H1 (cell line): ENCODE measurements at regions not wholly inside any gene's neighbourhood (a gene's known extent, or its start where the extent isn't known, plus 50 kb on each side); places are given as distances from the start of the nearest gene placed in this dataset.

Experiments used
- CTCF ChIA-PET: fragments of 300-600 bp; sonication (Branson Sonifier 250); formaldehyde crosslinking; loops from one replicate; lab custom pipeline; 2021; ENCODE audit not compliant: partially characterized antibody; lab: Charles Lee
- POLR2A ChIA-PET: fragments of 300-600 bp; sonication (Branson Sonifier 250); formaldehyde crosslinking; loops from one replicate; lab custom pipeline; 2021; ENCODE audit warnings: inconsistent platforms; ENCODE audit not compliant: partially characterized antibody; lab: Charles Lee
- DNase-seq, 2 experiments: peaks; one replicate each; pipeline versions ENCODE4 v3.0.0 to v3.0.0-alpha.2; 2010 to 2022; ENCODE audit warnings: low spot score in 2 of 2, low read depth in 1 of 2, mixed read lengths in 1 of 2
- FAIRE-seq: peaks from 2 replicates; lab custom pipeline; 2011; peaks lifted over from hg19 to GRCh38; lab: Jason Lieb, UNC
- H2AFZ ChIP-seq: 2 replicates; pipeline ENCODE4 v1.8.1; 2012; ENCODE audit warnings: low read length, inconsistent platforms
- H2AK5ac ChIP-seq: 2 replicates; pipeline ENCODE4 v1.6.1; 2013; ENCODE audit warnings: low read depth, low read length
- H2BK120ac ChIP-seq: replicated peaks from 2 replicates; pipeline ENCODE3; 2013; ENCODE audit warnings: low read depth, low read length, inconsistent platforms
- H2BK12ac ChIP-seq: 2 replicates; pipeline ENCODE4 v1.6.1; 2013; ENCODE audit warnings: low read depth, low read length
- H2BK15ac ChIP-seq: 2 replicates; pipeline ENCODE4 v1.6.1; 2013; ENCODE audit warnings: low read length
- H2BK20ac ChIP-seq: 2 replicates; pipeline ENCODE4 v1.6.1; 2013; ENCODE audit warnings: low read length
- H2BK5ac ChIP-seq: 2 replicates; pipeline ENCODE4 v1.6.1; 2013; ENCODE audit warnings: low read depth, low read length
- H3K14ac ChIP-seq: 2 replicates; pipeline ENCODE4 v1.6.1; 2013; ENCODE audit warnings: inconsistent platforms; ENCODE audit not compliant: insufficient read length
- H3K18ac ChIP-seq: 2 replicates; pipeline ENCODE4 v1.6.1; 2013; ENCODE audit warnings: low read length; ENCODE audit errors: extremely low read depth
- H3K23ac ChIP-seq: 2 replicates; pipeline ENCODE4 v1.6.1; 2013; ENCODE audit warnings: inconsistent platforms; ENCODE audit not compliant: insufficient read length
- H3K23me2 ChIP-seq: 2 replicates; pipeline ENCODE4 v1.6.1; 2013; ENCODE audit warnings: low read depth, low read length
- H3K27ac ChIP-seq: 2 replicates; pipeline ENCODE4 v1.6.1; 2011; ENCODE audit warnings: low read depth, low read length, inconsistent platforms
- H3K27me3 ChIP-seq, 4 experiments: replicated peaks in 1 of 4; 1 replicate in 1 of 4; 2 replicates in 3 of 4; pipeline versions ENCODE4 v1.6.1 to v1.8.1; 2011 to 2013; ENCODE audit warnings: low read length in 3 of 4, mild to moderate bottlenecking in 3 of 4, inconsistent platforms in 2 of 4, mixed read lengths in 2 of 4, moderate library complexity in 1 of 4; ENCODE audit not compliant: control insufficient read depth in 3 of 4, insufficient read depth in 3 of 4; ENCODE audit errors: extremely low read depth in 1 of 4
- H3K36me3 ChIP-seq, 4 experiments: 2 replicates each; pipeline versions ENCODE4 v1.6.1 to v1.8.1; 2011 to 2013; ENCODE audit warnings: mild to moderate bottlenecking in 4 of 4, low read length in 3 of 4, moderate library complexity in 2 of 4, control low read depth in 1 of 4, inconsistent platforms in 1 of 4; ENCODE audit not compliant: insufficient read depth in 4 of 4, control insufficient read depth in 2 of 4
- H3K4ac ChIP-seq: replicated peaks from 2 replicates; pipeline ENCODE3; 2013; ENCODE audit warnings: low read length, low read depth, mixed read lengths, inconsistent platforms; ENCODE audit not compliant: insufficient read length
- H3K4me1 ChIP-seq, 4 experiments: replicated peaks in 1 of 4; 1 replicate in 1 of 4; 2 replicates in 3 of 4; pipeline versions ENCODE4 v1.6.1 to v1.8.1; 2011 to 2013; ENCODE audit warnings: low read length in 3 of 4, inconsistent platforms in 2 of 4, mixed read lengths in 1 of 4; ENCODE audit not compliant: insufficient read depth in 4 of 4, control insufficient read depth in 3 of 4
- H3K4me2 ChIP-seq, 2 experiments: 2 replicates each; pipeline versions ENCODE4 v1.6.1 to v1.8.1; 2011 to 2013; ENCODE audit warnings: low read depth in 2 of 2, low read length in 2 of 2, control low read depth in 1 of 2, inconsistent platforms in 1 of 2, mild to moderate bottlenecking in 1 of 2; ENCODE audit not compliant: insufficient read depth in 1 of 2
- H3K4me3 ChIP-seq, 4 experiments: fragments of 200-600, 300-600 bp in 1 of 4; sonication (generic), shearing (Covaris generic), sonication (Bioruptor Twin) in 1 of 4; 2 replicates each; pipeline versions ENCODE4 v1.5.1 to v1.8.1; 2011 to 2016; ENCODE audit warnings: low read length in 4 of 4, low read depth in 3 of 4, control low read depth in 2 of 4, inconsistent platforms in 2 of 4, mild to moderate bottlenecking in 2 of 4, mixed read lengths in 1 of 4, moderate library complexity in 1 of 4; ENCODE audit not compliant: insufficient read depth in 2 of 4; ENCODE audit errors: extremely low read depth in 1 of 4
- H3K56ac ChIP-seq: replicated peaks from 2 replicates; pipeline ENCODE3; 2013; ENCODE audit warnings: low read depth, mild to moderate bottlenecking, mixed read lengths, low read length, inconsistent platforms; ENCODE audit not compliant: insufficient read length
- H3K79me1 ChIP-seq: 2 replicates; pipeline ENCODE4 v1.6.1; 2013; ENCODE audit warnings: low read depth, low read length, control low read depth
- H3K79me2 ChIP-seq, 2 experiments: 2 replicates each; pipeline versions ENCODE4 v1.6.1 to v1.8.1; 2012 to 2013; ENCODE audit warnings: low read length in 2 of 2, mild to moderate bottlenecking in 2 of 2, inconsistent platforms in 1 of 2; ENCODE audit not compliant: insufficient read depth in 2 of 2, control insufficient read depth in 1 of 2
- H3K9ac ChIP-seq, 4 experiments: replicated peaks in 1 of 4; 1 replicate in 1 of 4; 2 replicates in 3 of 4; pipeline versions ENCODE4 v1.6.1 to v1.8.1; 2011 to 2013; ENCODE audit warnings: low read depth in 3 of 4, low read length in 3 of 4, control low read depth in 2 of 4, mild to moderate bottlenecking in 2 of 4, moderate library complexity in 2 of 4, inconsistent platforms in 1 of 4; ENCODE audit errors: extremely low read depth in 1 of 4
- H3K9me3 ChIP-seq, 2 experiments: 2 replicates each; pipeline versions ENCODE4 v1.6.1 to v1.8.1; 2012 to 2013; ENCODE audit warnings: mild to moderate bottlenecking in 2 of 2, moderate library complexity in 2 of 2, control low read depth in 1 of 2, inconsistent platforms in 1 of 2, low read depth in 1 of 2, low read length in 1 of 2, mixed read lengths in 1 of 2; ENCODE audit not compliant: insufficient read depth in 2 of 2
- H4K20me1 ChIP-seq, 2 experiments: replicated peaks in 1 of 2; 2 replicates each; pipeline versions ENCODE3 to v1.8.1; 2011 to 2013; ENCODE audit warnings: inconsistent platforms in 2 of 2, low read length in 2 of 2, mild to moderate bottlenecking in 1 of 2; ENCODE audit not compliant: insufficient read depth in 2 of 2, control insufficient read depth in 1 of 2
- H4K5ac ChIP-seq: 2 replicates; pipeline ENCODE4 v1.6.1; 2013; ENCODE audit warnings: low read length, low read depth, mixed read lengths, inconsistent platforms; ENCODE audit not compliant: insufficient read length
- H4K8ac ChIP-seq: 2 replicates; pipeline ENCODE4 v1.8.0; 2013; ENCODE audit warnings: mild to moderate bottlenecking, moderate library complexity, low read length, inconsistent platforms; ENCODE audit not compliant: insufficient read depth; ENCODE audit errors: extremely low read depth
- H4K91ac ChIP-seq: replicated peaks from 2 replicates; pipeline ENCODE3; 2013; ENCODE audit warnings: low read length, mixed read lengths, inconsistent platforms; ENCODE audit not compliant: insufficient read length
- ASH2L ChIP-seq: fragments of 200-600, 300-600 bp; sonication (generic); IDR thresholded peaks from one replicate; pipeline ENCODE4 v1.7.1; 2017; ENCODE audit warnings: low read length
- EGR1 ChIP-seq: IDR thresholded peaks from 2 replicates; pipeline ENCODE4 v1.6.1; 2011; ENCODE audit warnings: low read depth, low read length, borderline replicate concordance
- GTF2F1 ChIP-seq: IDR thresholded peaks from 2 replicates; pipeline ENCODE4 v1.6.1; 2012; ENCODE audit warnings: low read depth, low read length, improper control_type of control experiment, borderline replicate concordance
- HDAC2 ChIP-seq, 2 experiments: fragments of 300-600 bp in 1 of 2; sonication (generic) in 1 of 2; IDR thresholded peaks; 2 replicates each; pipeline ENCODE4 v1.6.1; 2011 to 2012; ENCODE audit warnings: low read depth in 2 of 2, low read length in 2 of 2, mild to moderate bottlenecking in 2 of 2, moderate library complexity in 2 of 2, borderline replicate concordance in 1 of 2, inconsistent platforms in 1 of 2
- HDAC6 ChIP-seq: IDR thresholded peaks from one replicate; pipeline ENCODE4 v1.7.1; 2012; ENCODE audit warnings: low read depth, mild to moderate bottlenecking, inconsistent platforms, low read length, moderate library complexity
- JUN ChIP-seq: IDR thresholded peaks from 2 replicates; pipeline ENCODE4 v1.6.1; 2011; ENCODE audit warnings: low read depth, mild to moderate bottlenecking, improper control_type of control experiment, low read length
- MAFK ChIP-seq: IDR thresholded peaks from 2 replicates; pipeline ENCODE4 v1.6.1; 2012; ENCODE audit warnings: low read depth, mild to moderate bottlenecking, improper control_type of control experiment, low read length
- MAX ChIP-seq: IDR thresholded peaks from 2 replicates; pipeline ENCODE4 v1.6.1; 2012; ENCODE audit warnings: inconsistent platforms
- POLR2A ChIP-seq, 2 experiments: IDR thresholded peaks; 1 replicate in 1 of 2; 2 replicates in 1 of 2; pipeline ENCODE4 v1.6.1; 2011; ENCODE audit warnings: low read depth in 2 of 2, low read length in 2 of 2, mild to moderate bottlenecking in 2 of 2; ENCODE audit errors: control extremely low read depth in 1 of 2
- POU5F1 ChIP-seq: IDR thresholded peaks from 2 replicates; pipeline ENCODE4 v1.6.1; 2011; ENCODE audit warnings: low read depth, mild to moderate bottlenecking, low read length, moderate library complexity
- RFX5 ChIP-seq: IDR thresholded peaks from 2 replicates; pipeline ENCODE4 v1.6.1; 2011; ENCODE audit warnings: low read depth, low read length, improper control_type of control experiment, borderline replicate concordance
- SAP30 ChIP-seq: fragments of 300-600 bp; sonication (generic); IDR thresholded peaks from 2 replicates; pipeline ENCODE4 v1.7.1; 2012; ENCODE audit warnings: low read length, moderate library complexity, mild to moderate bottlenecking, inconsistent platforms; ENCODE audit not compliant: insufficient read depth, insufficient replicate concordance
- SIRT6 ChIP-seq: IDR thresholded peaks from one replicate; pipeline ENCODE4 v1.7.1; 2012; ENCODE audit warnings: low read length, inconsistent platforms
- TBP ChIP-seq: IDR thresholded peaks from 2 replicates; pipeline ENCODE4 v1.6.1; 2011; ENCODE audit warnings: low read depth, low read length, improper control_type of control experiment
- WGBS, 2 experiments: shearing (Covaris generic) in 1 of 2; methylation state at CpG; one replicate each; pipeline versions ENCODE4 v1.1.6 to v1.1.7; 2013 to 2015; ENCODE audit warnings: low lambda C conversion rate in 2 of 2, mixed read lengths in 2 of 2, inconsistent platforms in 1 of 2, low coverage in 1 of 2, missing lambda C conversion rate in 1 of 2; ENCODE audit not compliant: insufficient replicate concordance in 2 of 2, insufficient coverage in 1 of 2, insufficient read length in 1 of 2; ENCODE audit errors: extremely low coverage in 1 of 2, missing lambda C conversion rate in 1 of 2; 5-methylcytosine and 5-hydroxymethylcytosine counted together

- H3K4me3 ChIP-seq = no peak overlapping the region
- no peak overlapping the region for H3K14ac ChIP-seq
- no peak overlapping the region for H3K4me2 ChIP-seq
- H2AFZ ChIP-seq = no peak overlapping the region
- H2BK5ac ChIP-seq = no peak overlapping the region
- H3K36me3 ChIP-seq = no peaks in the 10 kb centered on the region
- no peaks in the 10 kb centered on the region for H3K9me3 ChIP-seq
- no peak overlapping the region for H3K18ac ChIP-seq
- H2BK15ac ChIP-seq = no peak overlapping the region
- H2BK120ac ChIP-seq = no peak overlapping the region
- H3K23ac ChIP-seq = no peak overlapping the region
- no peaks in the 10 kb centered on the region for H3K23me2 ChIP-seq
- no peak for FAIRE-seq
- 33% methylated on average over 1 of the region's 1 CpG; no CpG with 5 or more reads in 1 of the 2 experiments for WGBS, 2 experiments
- H3K56ac ChIP-seq = no peak overlapping the region
- POLR2A ChIA-PET = no interaction called here
- H3K4ac ChIP-seq = no peak overlapping the region
- no peak overlapping the region for H4K8ac ChIP-seq
- H3K27me3 ChIP-seq = no peaks in the 10 kb centered on the region
- H3K27ac ChIP-seq = no peak overlapping the region
- no peak for DNase-seq
- no peak overlapping the region for H2AK5ac ChIP-seq
- H3K79me2 ChIP-seq = no peaks in the 10 kb centered on the region
- peaks cover 0 to 2% (median 0%) of the 10 kb centered on the region in 4 experiments; a peak in 1 of 7 replicates for H3K4me1 ChIP-seq
- no peak overlapping the region for H4K91ac ChIP-seq
- H2BK20ac ChIP-seq = no peak overlapping the region
- H4K5ac ChIP-seq = no peak overlapping the region
- H2BK12ac ChIP-seq = no peak overlapping the region
- no peaks in the 10 kb centered on the region for H4K20me1 ChIP-seq
- CTCF ChIA-PET = no interaction called here
- no peak overlapping the region for H3K9ac ChIP-seq
- H3K79me1 ChIP-seq = no peaks in the 10 kb centered on the region
- TF ChIP-seq GTF2F1 (no peak), MAFK (no peak), POLR2A (IDR thresholded peaks at IDR 0.05; ENCODE audit: control extremely low read depth in 1 of 2, low read depth in 2 of 2, low read length in 2 of 2) (no peak), RFX5 (no peak), SAP30 (no peak), EGR1 (no peak), MAX (no peak), SIRT6 (no peak), HDAC2 (IDR thresholded peaks at IDR 0.05; ENCODE audit: borderline replicate concordance in 1 of 2, low read depth in 2 of 2, low read length in 2 of 2) (no peak), POU5F1 (no peak), HDAC6 (no peak), JUN (no peak), TBP (no peak), ASH2L (no peak)
Measured at GRCh38 chrX:145563159-145563558, 254.5 kb upstream of the SLITRK2 start.
